Testis (tissue), 2 donors: ENCODE measurements at regions not wholly inside any gene's neighbourhood (a gene's known extent, or its start where the extent isn't known, plus 50 kb on each side); places are given as distances from the start of the nearest gene placed in this dataset.

ENCODE experiments used
- DNase-seq: peaks from one replicate; pipeline ENCODE4 v3.0.0-alpha.2; 2019
- H3K27ac ChIP-seq, 2 donors: fragments of 200-600 bp; sonication (generic); one replicate each; pipeline ENCODE4 v1.5.1; 2019
- H3K27me3 ChIP-seq: fragments of 200-600 bp; sonication (generic); one replicate; pipeline ENCODE4 v1.5.1; 2019
- H3K36me3 ChIP-seq: fragments of 200-600 bp; sonication (generic); one replicate; pipeline ENCODE4 v1.5.1; 2017; ENCODE audit warnings: low read depth; ENCODE audit errors: missing control alignments
- H3K4me1 ChIP-seq: fragments of 200-600 bp; sonication (generic); one replicate; pipeline ENCODE4 v1.5.1; 2019
- H3K4me3 ChIP-seq, 2 donors: fragments of 200-600 bp; sonication (generic); one replicate each; pipeline ENCODE4 v1.5.1; 2017 to 2019
- H3K9me3 ChIP-seq: fragments of 200-600 bp; sonication (generic); one replicate; pipeline ENCODE4 v1.5.1; 2017
- CTCF ChIP-seq, 3 experiments: fragments of 450-650 bp in 2 of 3; fragments of 200-600 bp in 1 of 3; sonication (generic) in 1 of 3; IDR thresholded peaks; one replicate each; pipeline ENCODE4 v1.5.1; 2016 to 2019; ENCODE audit warnings: antibody characterized with exemption in 3 of 3, mild to moderate bottlenecking in 2 of 3, moderate library complexity in 1 of 3
- POLR2A ChIP-seq: fragments of 450-650 bp; IDR thresholded peaks from one replicate; pipeline ENCODE4 v1.6.1; 2017; ENCODE audit warnings: antibody characterized with exemption, mild to moderate bottlenecking, moderate library complexity
- WGBS, 2 donors: methylation state at CpG; one replicate each; pipeline ENCODE4 v1.1.5; 2018; 5-methylcytosine and 5-hydroxymethylcytosine counted together
- intact Hi-C: fragments of 100-400 bp; cut with DNase I; formaldehyde crosslinking; loops from one replicate; pipeline ENCODE4 v1.15.1; 2023; ENCODE audit warnings: low total_unique reads

GRCh38 chr5:84578226-84578625, 193.5 kb upstream of the EDIL3 start:
- TF ChIP-seq CTCF (IDR thresholded peaks at IDR 0.05) (no peak), POLR2A (no peak)
- no peak for DNase-seq
- H3K27ac ChIP-seq = no peak overlapping the region
- intact Hi-C loops = no loop called here
- H3K4me3 ChIP-seq = no peak overlapping the region
- no peaks in the 10 kb centered on the region for H3K36me3 ChIP-seq
- no peaks in the 10 kb centered on the region for H3K27me3 ChIP-seq
- H3K9me3 ChIP-seq = no peaks in the 10 kb centered on the region
- H3K4me1 ChIP-seq = no peaks in the 10 kb centered on the region
- 89 to 90% methylated on average over 5 of the region's 5 CpGs for WGBS, 2 donors

GRCh38 chr5:84573017-84573712, 188.5 kb upstream of the EDIL3 start:
- H3K9me3 ChIP-seq = no peaks in the 10 kb centered on the region
- WGBS, 2 donors = 92 to 95% methylated on average over 3 of the region's 3 CpGs
- H3K36me3 ChIP-seq = no peaks in the 10 kb centered on the region
- no peaks in the 10 kb centered on the region for H3K4me1 ChIP-seq
- H3K27ac ChIP-seq = no peak overlapping the region
- TF ChIP-seq POLR2A (no peak), CTCF (IDR thresholded peaks at IDR 0.05) (no peak)
- no peak overlapping the region for H3K4me3 ChIP-seq
- no peak for DNase-seq
- intact Hi-C loops = no loop called here
- no peaks in the 10 kb centered on the region for H3K27me3 ChIP-seq

- Histone ChIP-seq H3K4me3 (no peak overlapping the region), H3K27me3 (no peaks in the 10 kb centered on the region), H3K9me3 (no peaks in the 10 kb centered on the region), H3K27ac (no peak overlapping the region), H3K4me1 (no peaks in the 10 kb centered on the region), H3K36me3 (no peaks in the 10 kb centered on the region)
- intact Hi-C loops = no loop called here
- DNase-seq = no peak
- TF ChIP-seq CTCF (IDR thresholded peaks at IDR 0.05) (no peak), POLR2A (no peak)
- 92 to 97% methylated on average over 1 of the region's 1 CpG for WGBS, 2 donors
Measured at GRCh38 chr5:84569307-84569706, 184.6 kb upstream of the EDIL3 start.

GRCh38 chr5:84568171-84568570, 183.5 kb upstream of the EDIL3 start:
- no peak for TF ChIP-seq POLR2A
- no peak for TF ChIP-seq CTCF (IDR thresholded peaks at IDR 0.05)
- intact Hi-C loops = no loop called here

GRCh38 chr5:84565866-84566265, 181.2 kb upstream of the EDIL3 start:
- Histone ChIP-seq H3K9me3 (no peaks in the 10 kb centered on the region), H3K36me3 (no peaks in the 10 kb centered on the region), H3K4me3 (no peak overlapping the region), H3K27me3 (no peaks in the 10 kb centered on the region), H3K27ac (no peak overlapping the region), H3K4me1 (no peaks in the 10 kb centered on the region)
- intact Hi-C loops = no loop called here
- DNase-seq = no peak
- 95 to 96% methylated on average over 1 of the region's 1 CpG for WGBS, 2 donors
- TF ChIP-seq POLR2A (no peak), CTCF (IDR thresholded peaks at IDR 0.05) (no peak)

More at GRCh38 chr5:84568171-84568570, 183.5 kb upstream of the EDIL3 start:
- WGBS, 2 donors = 58 to 69% methylated on average over 1 of the region's 1 CpG
- Histone ChIP-seq H3K27me3 (no peaks in the 10 kb centered on the region), H3K4me3 (no peak overlapping the region), H3K27ac (no peak overlapping the region), H3K36me3 (no peaks in the 10 kb centered on the region), H3K9me3 (no peaks in the 10 kb centered on the region), H3K4me1 (no peaks in the 10 kb centered on the region)
- DNase-seq = no peak
